HG02798 (cell line): ENCODE measurements at regions not wholly inside any gene's neighbourhood (a gene's known extent, or its start where the extent isn't known, plus 50 kb on each side); places are given as distances from the start of the nearest gene placed in this dataset.

Source experiments
- ATAC-seq: cut with Tn5 transposase; IDR thresholded peaks from one replicate; pipeline ENCODE4 v1.9.1; 2021; ENCODE audit warnings: mild to moderate bottlenecking; ENCODE audit not compliant: unreplicated experiment, poor library complexity

GRCh38 chr12:93168751-93169150 lies 209.0 kb upstream of the NUDT4 start:
- no peak for ATAC-seq

GRCh38 chr12:93169536-93169935 lies 208.2 kb upstream of the NUDT4 start:
- no peak for ATAC-seq

DNA sequence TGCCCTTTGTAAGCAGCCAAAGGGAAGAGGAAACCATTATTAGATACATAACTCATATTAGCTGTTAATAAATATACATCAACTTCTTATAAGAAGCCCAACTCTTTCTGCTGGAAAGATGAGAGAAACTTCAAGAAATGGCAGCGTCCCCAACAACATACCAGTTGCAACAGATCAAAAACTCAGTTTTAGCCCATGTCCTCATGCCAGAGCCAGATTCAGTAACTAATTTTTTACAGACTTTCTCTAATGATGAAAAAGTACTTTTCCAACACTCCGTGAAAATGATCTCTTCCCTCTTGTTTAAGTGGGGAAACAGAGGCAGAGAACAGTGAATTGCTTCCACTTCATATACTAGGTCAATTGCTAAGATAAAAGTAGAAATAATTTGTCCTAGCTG lies 206.8 kb upstream of the NUDT4 start:
- no peak for ATAC-seq

- no peak for ATAC-seq
Observed at GRCh38 chr12:93173178-93173957, 204.4 kb upstream of the NUDT4 start.

DNA sequence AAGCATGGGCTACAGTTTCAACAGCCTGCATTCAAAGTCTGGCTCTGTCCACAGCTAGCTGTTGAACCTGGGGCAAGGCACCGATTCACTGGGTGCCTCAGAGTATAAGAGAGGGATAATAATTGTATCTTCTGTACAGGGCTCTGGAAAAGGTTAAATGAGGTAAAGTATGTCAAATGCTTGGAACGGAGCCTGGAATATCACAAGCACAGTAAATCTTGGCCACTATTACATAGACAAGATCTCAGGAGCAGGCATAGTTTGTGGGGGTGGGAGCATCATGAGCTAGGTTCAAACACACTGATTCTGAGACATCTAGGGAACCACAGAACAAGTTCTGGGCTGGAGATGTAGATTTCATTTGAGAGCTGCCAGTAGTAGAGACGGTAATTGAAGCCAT lies 203.7 kb upstream of the NUDT4 start:
- no peak for ATAC-seq

DNA sequence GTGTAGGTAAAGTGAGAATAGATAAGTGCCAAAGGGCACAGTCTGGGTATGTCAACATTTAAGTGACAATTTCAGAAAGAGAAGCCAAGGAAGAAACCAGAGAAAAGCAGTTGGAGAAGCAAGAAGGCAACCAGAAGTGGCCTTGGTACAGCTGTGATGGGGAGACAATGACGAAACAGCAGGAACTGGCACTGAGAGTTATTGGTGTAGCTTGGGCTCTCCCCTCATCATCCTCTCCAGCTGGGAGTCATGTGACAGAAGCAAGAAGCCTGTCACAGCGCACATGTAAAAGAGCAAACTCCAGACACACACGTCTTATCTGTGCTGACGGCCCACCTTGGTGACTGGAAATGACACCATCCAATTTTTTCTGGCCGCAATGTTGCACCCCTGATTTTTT lies 203.3 kb upstream of the NUDT4 start:
- no peak for ATAC-seq

DNA sequence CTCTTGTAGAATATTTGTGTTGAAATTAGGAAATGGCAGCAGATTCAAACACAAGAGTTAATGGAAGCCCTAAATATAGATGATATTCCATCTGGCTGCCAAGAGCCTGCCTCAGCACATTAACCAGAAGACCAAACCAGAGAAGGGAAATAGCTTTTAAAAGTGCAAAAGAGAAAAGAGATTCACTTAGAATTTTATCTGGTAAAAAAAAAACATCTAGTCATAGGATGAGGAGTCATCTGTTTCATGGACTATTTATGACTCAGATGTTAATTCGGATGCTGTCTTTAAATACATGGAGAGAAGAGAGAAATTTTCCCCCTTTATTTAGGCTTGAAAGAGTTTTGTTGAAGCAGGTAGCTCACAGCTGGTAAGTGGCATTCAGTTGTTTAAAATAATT lies 201.6 kb upstream of the NUDT4 start:
- ATAC-seq, result no peak

GRCh38 chr12:93176610-93177126 lies 201.1 kb upstream of the NUDT4 start:
- no peak for ATAC-seq

GRCh38 chr12:93177208-93178153 lies 200.2 kb upstream of the NUDT4 start:
- ATAC-seq, result no peak

DNA sequence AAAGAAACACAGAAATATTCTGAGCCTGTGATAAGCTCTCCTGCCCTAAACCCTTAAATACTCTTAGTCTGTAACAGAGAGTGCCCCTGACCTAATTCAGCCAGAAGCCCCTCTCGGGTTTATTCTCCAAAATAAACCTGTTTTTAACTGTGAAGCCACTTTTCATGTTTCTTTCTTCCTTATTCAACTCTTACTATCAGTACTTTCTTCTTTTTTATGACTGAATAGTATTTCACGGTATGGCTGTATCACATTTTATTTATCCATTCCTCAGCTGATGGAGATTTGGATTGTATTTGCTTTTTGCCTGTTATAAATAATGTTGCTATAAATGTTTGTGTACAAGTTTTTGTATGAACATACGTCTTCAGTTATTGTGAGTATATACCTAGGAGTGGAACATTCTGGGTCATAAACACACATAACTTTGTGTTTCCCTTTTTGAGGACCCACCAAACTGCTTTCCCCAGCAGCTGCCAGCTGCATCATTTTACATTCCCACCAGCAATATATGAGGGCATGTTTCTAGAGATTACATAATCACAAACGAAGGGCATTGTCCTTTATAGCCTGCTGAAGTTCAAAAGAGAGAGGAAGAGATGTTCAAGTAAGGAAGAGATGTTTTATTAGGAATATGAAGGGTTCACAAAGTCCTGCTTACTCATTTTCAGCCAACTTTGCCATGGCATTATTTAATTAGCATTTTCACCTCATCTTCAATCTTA lies 199.4 kb upstream of the NUDT4 start:
- ATAC-seq, result no peak

DNA sequence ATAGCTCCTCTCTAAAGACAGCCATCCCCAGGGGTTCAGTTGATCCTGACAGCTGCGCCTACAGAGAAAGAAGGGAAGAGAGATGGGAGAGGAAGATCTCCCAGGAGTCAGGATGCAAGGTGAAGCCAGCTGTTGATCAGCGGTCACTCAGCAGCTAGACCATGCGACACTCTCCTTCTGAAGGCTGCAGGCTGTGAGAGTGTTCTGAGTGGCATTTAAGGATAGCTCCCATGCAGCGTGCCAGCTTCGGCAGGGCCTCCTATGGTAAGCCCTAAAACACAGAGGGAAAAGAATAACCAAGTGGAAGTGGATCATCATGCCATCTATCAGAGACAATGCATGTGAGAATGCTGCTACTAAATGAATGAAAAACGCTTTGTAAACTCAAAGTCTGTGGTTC lies 197.9 kb upstream of the NUDT4 start:
- no peak for ATAC-seq

GRCh38 chr12:93180566-93180965 lies 197.2 kb upstream of the NUDT4 start:
- ATAC-seq, result no peak

GRCh38 chr12:93181409-93181965 lies 196.2 kb upstream of the NUDT4 start:
- no peak for ATAC-seq

GRCh38 chr12:93183940-93184671 lies 193.6 kb upstream of the NUDT4 start:
- ATAC-seq, result peak; percentile 68

GRCh38 chr12:93184672-93185368 lies 192.9 kb upstream of the NUDT4 start:
- no peak for ATAC-seq

GRCh38 chr12:93185369-93185741 lies 192.4 kb upstream of the NUDT4 start:
- ATAC-seq, result no peak

- ATAC-seq, result no peak
Observed at GRCh38 chr12:93186131-93186530, 191.6 kb upstream of the NUDT4 start.

DNA sequence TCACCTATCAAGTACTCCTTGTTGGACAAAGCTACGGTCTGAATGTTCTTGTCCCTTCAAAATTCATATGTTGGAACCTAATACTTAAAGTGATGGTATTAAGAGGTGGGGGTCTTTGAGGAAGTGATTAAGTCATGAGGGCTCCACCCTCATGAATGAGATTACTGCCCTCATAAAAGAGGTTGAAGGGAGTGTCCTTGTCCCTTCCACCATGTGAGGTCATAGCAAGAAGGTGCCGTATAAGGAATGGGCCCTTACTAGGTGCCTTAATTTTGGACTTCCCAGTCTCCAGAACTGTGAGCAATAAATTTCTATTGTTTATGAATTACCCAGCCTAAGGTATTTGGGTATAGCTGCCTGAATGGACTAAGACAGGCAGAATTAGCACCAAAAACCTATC lies 191.1 kb upstream of the NUDT4 start:
- ATAC-seq, result no peak

- ATAC-seq, result no peak
Observed at GRCh38 chr12:93191423-93191822, 186.3 kb upstream of the NUDT4 start.
